ENCODE measurements at regions not wholly inside any gene's neighbourhood (a gene's known extent, or its start where the extent isn't known, plus 50 kb on each side); places are given as distances from the start of the nearest gene placed in this dataset.

GRCh38 chr11:27208846-27209245, 154.2 kb downstream of the CCDC34 start:
- H3K9me3 ChIP-seq = no peaks in the 10 kb centered on the region

GRCh38 chr11:27207025-27207650, 155.9 kb downstream of the CCDC34 start:
- Histone ChIP-seq H3K9me3 (no peaks in the 10 kb centered on the region), H3K4me3 (no peak overlapping the region), H3K27me3 (no peaks in the 10 kb centered on the region), H3K4me1 (no peaks in the 10 kb centered on the region), H3K27ac (no peak overlapping the region), H3K36me3 (no peaks in the 10 kb centered on the region)
- no peak for TF ChIP-seq CTCF (IDR thresholded peaks at IDR 0.05)
- no peak for DNase-seq (ENCODE audit: low spot score in 2 of 2)
- intact Hi-C loops (cut with DNase I) = no loop called here

More at GRCh38 chr11:27208846-27209245, 154.2 kb downstream of the CCDC34 start:
- no peak overlapping the region for H3K4me3 ChIP-seq
- no peak for TF ChIP-seq CTCF (IDR thresholded peaks at IDR 0.05)
- no peaks in the 10 kb centered on the region for H3K27me3 ChIP-seq
- no peak for DNase-seq (ENCODE audit: low spot score in 2 of 2)
- no peak overlapping the region for H3K27ac ChIP-seq
- intact Hi-C loops (cut with DNase I) = no loop called here
- peaks cover 0 to 10% of the 10 kb centered on the region in 2 donors for H3K4me1 ChIP-seq
- no peaks in the 10 kb centered on the region for H3K36me3 ChIP-seq

GRCh38 chr11:27205779-27206570, 157.0 kb downstream of the CCDC34 start:
- intact Hi-C loops (cut with DNase I) = no loop called here
- Histone ChIP-seq H3K27ac (no peak overlapping the region), H3K4me1 (peaks cover 0 to 3% of the 10 kb centered on the region in 2 donors)

GRCh38 chr11:27205250-27205649, 157.8 kb downstream of the CCDC34 start:
- Histone ChIP-seq H3K27ac (no peak overlapping the region), H3K36me3 (no peaks in the 10 kb centered on the region), H3K9me3 (no peaks in the 10 kb centered on the region), H3K4me3 (no peak overlapping the region), H3K27me3 (no peaks in the 10 kb centered on the region), H3K4me1 (peaks cover 0 to 3% of the 10 kb centered on the region in 2 donors)
- intact Hi-C loops (cut with DNase I) = no loop called here
- TF ChIP-seq CTCF (IDR thresholded peaks at IDR 0.05) = no peak
- DNase-seq (ENCODE audit: low spot score in 2 of 2) = no peak

More at GRCh38 chr11:27205779-27206570, 157.0 kb downstream of the CCDC34 start:
- Histone ChIP-seq H3K27me3 (no peaks in the 10 kb centered on the region), H3K4me3 (no peak overlapping the region), H3K9me3 (no peaks in the 10 kb centered on the region), H3K36me3 (no peaks in the 10 kb centered on the region)
- no peak for DNase-seq (ENCODE audit: low spot score in 2 of 2)
- no peak for TF ChIP-seq CTCF (IDR thresholded peaks at IDR 0.05)

GRCh38 chr11:27204529-27204928, 158.5 kb downstream of the CCDC34 start:
- intact Hi-C loops (cut with DNase I) = no loop called here
- no peak overlapping the region for H3K27ac ChIP-seq

More at GRCh38 chr11:27204529-27204928, 158.5 kb downstream of the CCDC34 start:
- Histone ChIP-seq H3K36me3 (no peaks in the 10 kb centered on the region), H3K4me1 (peaks cover 0 to 3% of the 10 kb centered on the region in 2 donors), H3K4me3 (no peak overlapping the region), H3K27me3 (no peaks in the 10 kb centered on the region), H3K9me3 (no peaks in the 10 kb centered on the region)
- DNase-seq (ENCODE audit: low spot score in 2 of 2) = no peak
- peak in 1 of 3 experiments; percentile 7 for TF ChIP-seq CTCF (IDR thresholded peaks at IDR 0.05)

All from ascending aorta (tissue), 2 donors.